ENCODE measurements at regions not wholly inside any gene's neighbourhood (a gene's known extent, or its start where the extent isn't known, plus 50 kb on each side); places are given as distances from the start of the nearest gene placed in this dataset.

DNA sequence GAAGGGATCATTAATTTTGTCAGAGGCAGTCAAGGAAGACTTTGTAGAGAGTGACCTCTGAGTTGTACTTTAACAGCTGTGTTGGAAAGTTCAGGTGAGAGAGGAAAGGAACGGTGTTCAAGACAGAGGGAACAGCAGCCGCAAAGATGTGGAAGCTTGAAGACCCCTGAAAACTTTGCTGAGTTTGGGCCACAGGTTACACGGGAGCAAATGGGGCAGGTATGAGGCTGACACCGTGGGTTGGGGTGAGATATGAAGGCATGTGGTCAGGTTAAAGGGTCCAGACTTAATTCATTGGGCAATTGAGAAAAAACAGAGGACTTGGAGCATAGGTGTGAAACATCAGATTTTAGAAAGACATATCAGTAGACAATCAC lies 72.0 kb upstream of the SERP2 start:
- no peak overlapping the region for H3K4me3 ChIP-seq (replicated peaks; ENCODE audit: low read depth, low read length)
- no peak for DNase-seq (ENCODE audit: low read depth)
- TF ChIP-seq, protein P1, sequence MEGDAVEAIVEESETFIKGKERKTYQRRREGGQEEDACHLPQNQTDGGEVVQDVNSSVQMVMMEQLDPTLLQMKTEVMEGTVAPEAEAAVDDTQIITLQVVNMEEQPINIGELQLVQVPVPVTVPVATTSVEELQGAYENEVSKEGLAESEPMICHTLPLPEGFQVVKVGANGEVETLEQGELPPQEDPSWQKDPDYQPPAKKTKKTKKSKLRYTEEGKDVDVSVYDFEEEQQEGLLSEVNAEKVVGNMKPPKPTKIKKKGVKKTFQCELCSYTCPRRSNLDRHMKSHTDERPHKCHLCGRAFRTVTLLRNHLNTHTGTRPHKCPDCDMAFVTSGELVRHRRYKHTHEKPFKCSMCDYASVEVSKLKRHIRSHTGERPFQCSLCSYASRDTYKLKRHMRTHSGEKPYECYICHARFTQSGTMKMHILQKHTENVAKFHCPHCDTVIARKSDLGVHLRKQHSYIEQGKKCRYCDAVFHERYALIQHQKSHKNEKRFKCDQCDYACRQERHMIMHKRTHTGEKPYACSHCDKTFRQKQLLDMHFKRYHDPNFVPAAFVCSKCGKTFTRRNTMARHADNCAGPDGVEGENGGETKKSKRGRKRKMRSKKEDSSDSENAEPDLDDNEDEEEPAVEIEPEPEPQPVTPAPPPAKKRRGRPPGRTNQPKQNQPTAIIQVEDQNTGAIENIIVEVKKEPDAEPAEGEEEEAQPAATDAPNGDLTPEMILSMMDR (IDR thresholded peaks at IDR 0.05; ENCODE audit: low read length, missing control alignments): no peak

DNA sequence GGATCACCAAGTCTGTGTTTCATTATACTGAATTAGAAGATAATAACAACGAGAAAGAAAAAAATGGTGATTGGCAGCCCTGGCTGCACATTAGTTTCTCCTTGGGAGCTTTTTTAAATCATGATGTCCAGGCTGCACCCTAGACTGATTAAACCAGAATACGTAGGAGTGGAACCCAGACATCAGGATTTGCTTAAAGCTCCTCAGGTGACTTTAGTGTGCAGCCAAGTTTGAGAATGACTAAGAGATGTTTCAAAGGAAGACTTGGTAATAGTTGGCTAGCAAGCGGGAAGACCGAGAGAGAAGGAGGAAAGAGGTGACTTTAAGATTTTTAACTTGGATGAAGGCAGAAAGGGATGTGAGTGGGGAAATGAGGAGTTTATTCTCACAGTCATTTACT lies 71.4 kb upstream of the SERP2 start:
- DNase-seq (ENCODE audit: low read depth): peak; percentile 64
- TF ChIP-seq, protein P1 (IDR thresholded peaks at IDR 0.05; ENCODE audit: low read length, missing control alignments): no peak
- no peak overlapping the region for H3K4me3 ChIP-seq (replicated peaks; ENCODE audit: low read depth, low read length)

DNA sequence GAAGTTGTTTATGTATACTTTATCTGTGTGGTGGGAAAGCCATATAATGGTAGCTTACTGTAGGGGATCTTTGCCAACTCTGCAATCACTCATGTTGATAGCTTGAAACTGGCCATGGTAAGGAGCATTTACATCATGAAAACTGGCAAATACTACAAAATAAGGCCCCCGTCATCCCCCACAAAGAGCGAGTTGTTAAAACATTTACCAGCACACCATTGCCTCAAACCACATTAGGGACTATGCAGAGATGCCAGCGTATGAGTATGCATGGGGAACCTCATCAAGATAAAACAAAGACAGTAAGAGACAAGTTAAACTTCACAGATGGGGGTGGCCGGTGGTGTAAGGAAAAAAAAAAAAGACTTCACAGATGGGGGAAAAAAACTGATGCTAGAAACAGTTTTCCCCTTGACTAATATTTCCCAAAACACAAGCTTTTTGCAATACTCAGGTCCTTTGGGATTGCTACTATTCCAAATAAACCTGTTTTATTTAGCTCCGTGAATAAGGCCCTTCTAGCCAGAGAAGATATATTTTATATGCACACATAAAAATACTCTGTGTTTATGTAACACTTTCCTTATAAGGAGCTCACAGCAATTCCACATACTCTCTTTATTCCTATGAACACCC lies 70.6 kb upstream of the SERP2 start:
- no peak overlapping the region for H3K4me3 ChIP-seq (replicated peaks; ENCODE audit: low read depth, low read length)
- DNase-seq (ENCODE audit: low read depth): peak; percentile 66
- TF ChIP-seq, protein P1 (IDR thresholded peaks at IDR 0.05; ENCODE audit: low read length, missing control alignments): no peak

DNA sequence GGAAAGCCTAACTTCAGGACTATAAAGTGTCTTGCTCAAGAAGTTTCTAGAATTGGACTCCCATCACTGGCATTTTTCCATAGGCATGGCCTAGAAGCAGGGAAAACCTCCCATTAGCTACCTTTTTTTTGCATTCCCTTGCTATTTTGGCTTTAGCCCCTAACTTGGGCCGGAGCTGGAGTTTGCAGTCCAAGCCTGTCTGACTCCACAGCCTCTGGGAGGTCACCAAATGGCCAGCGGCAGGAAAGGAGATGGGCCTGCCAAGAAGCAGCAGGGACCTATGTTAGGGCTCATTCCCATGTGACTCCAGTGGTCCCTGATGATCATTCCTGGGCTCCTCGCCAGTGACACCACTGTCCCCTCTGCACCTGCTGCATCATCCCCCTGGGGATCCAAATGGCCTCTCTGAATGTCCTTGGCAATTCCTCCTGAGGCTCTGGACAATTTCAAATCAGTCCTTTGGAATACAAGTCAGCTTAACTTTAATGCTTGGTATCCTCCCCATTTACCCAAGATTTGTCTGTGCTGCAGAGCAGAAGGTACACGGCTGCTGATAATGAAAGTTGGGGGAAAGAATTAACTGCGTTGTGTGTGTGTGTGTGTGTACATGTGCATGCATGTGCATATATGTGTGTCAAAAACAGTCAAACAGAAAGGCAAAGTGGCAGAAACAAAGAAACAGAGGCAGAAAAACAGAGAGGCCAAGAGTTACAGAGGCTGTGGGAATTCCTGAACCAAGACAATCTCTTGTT lies 69.8 kb upstream of the SERP2 start:
- no peak for DNase-seq (ENCODE audit: low read depth)

DNA sequence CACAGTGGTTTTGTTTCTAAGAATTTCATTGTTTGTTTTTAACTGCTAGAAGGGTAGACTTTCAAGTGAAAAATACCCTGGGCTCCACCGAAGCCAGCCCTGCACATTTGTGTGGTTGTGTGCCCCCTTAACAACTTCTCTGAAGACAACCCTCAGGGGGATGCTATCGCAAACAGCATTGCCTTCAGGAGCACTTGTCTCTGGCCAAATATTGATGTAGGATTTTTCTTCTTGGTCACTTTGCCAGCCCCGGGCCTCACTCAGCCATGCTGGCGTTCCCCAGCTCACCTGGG lies 69.2 kb upstream of the SERP2 start:
- TF ChIP-seq, protein P1 (IDR thresholded peaks at IDR 0.05; ENCODE audit: low read length, missing control alignments): no peak
- no peak overlapping the region for H3K4me3 ChIP-seq (replicated peaks; ENCODE audit: low read depth, low read length)
- DNase-seq (ENCODE audit: low read depth): no peak

More for the DNA sequence above, 69.8 kb upstream of the SERP2 start:
- TF ChIP-seq, protein P1 (IDR thresholded peaks at IDR 0.05; ENCODE audit: low read length, missing control alignments): no peak
- H3K4me3 ChIP-seq (replicated peaks; ENCODE audit: low read depth, low read length): no peak overlapping the region

DNA sequence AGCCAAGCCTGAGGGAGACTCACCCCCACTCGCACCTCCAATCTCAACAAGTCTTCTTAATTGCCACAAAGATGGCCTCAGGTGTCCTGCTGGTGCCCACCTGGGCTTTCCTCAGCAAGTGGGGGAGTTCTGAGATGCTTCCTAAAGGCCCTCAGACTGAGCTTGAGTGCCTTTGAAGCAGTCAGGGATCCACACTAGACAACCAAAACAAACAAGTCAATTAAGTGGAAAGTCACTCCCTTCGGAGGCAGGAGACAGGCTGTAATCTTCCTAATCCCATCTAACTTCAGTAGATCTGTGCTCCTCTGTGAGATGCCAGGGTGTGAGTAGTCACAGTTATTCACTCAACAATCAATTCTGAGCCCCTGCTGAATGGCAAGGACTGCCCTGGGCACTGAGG lies 68.3 kb upstream of the SERP2 start:
- no peak overlapping the region for H3K4me3 ChIP-seq (replicated peaks; ENCODE audit: low read depth, low read length)
- TF ChIP-seq, protein P1 (IDR thresholded peaks at IDR 0.05; ENCODE audit: low read length, missing control alignments): no peak
- no peak for DNase-seq (ENCODE audit: low read depth)

DNA sequence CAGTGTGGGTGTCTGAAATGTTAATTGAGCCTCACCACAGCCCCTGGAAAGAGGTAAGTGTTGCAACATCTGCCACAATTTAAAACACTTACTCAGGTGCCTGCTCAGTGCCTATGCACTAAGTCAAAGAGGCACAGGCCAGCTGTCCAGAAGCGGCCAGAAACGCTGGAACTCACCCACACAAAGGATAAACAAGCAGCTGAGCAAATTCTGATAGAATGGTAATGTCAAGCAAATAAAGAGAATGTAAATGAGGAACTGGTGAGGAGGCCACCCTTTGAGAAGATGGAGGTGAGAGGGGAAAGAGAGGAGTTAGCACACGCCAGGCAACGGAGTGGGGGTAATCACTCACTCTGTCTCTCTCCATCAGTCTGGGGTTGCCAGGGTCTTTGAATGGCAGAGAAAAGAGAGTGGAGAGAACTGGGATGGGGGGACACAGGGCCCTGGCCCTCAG lies 67.7 kb upstream of the SERP2 start:
- H3K4me3 ChIP-seq (replicated peaks; ENCODE audit: low read depth, low read length): no peak overlapping the region
- no peak for DNase-seq (ENCODE audit: low read depth)
- TF ChIP-seq, protein P1 (IDR thresholded peaks at IDR 0.05; ENCODE audit: low read length, missing control alignments): no peak
